ENCODE measurements at regions not wholly inside any gene's neighbourhood (a gene's known extent, or its start where the extent isn't known, plus 50 kb on each side); places are given as distances from the start of the nearest gene placed in this dataset.
"Not testable (repeated sequence)": the region's sequence is repeated elsewhere in the genome, so short reads cannot be mapped to it uniquely, and the experiment has no call there.

DNA sequence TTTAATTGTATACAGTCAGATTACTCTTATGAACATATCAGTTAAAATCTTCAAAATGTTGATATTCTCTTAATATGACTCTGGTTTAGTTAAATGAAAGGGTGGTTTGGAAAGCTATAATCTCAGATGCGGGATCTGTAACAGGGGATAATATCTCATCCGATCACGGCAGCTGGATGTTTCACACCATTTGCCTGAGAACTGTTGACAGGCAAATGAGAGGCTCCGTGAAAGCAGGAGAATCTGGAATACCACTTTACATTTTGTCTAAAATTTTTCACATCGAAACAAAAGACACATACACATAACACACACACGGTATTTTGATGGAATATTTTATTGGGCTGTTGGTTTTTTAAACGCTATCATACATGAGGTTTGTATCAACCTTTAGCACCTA, 518.6 kb upstream of the SLC39A10 start:
- no peaks in the 10 kb centered on the region for H4K20me1 ChIP-seq (ENCODE audit: insufficient read depth, low read length)
- H3K27ac ChIP-seq (ENCODE audit: low read depth in 1 of 2, low read length in 2 of 2): no peak overlapping the region
- Mint-ChIP-seq H3K4me1 (no peaks in the 10 kb centered on the region), H3K9me3 (peaks cover 0 to 7% (median 2%) of the 10 kb centered on the region in 7 donors), H3K36me3 (no peaks in the 10 kb centered on the region), H3K4me3 (no peak overlapping the region), H3K27ac (no peak overlapping the region), H3K27me3 (ENCODE audit: low read depth in 3 of 3) (no peaks in the 10 kb centered on the region)
- intact Hi-C loops (cut with micrococcal nuclease): no loop called here
- WGBS (ENCODE audit: insufficient coverage): 100% methylated on average over 2 of the region's 7 CpGs
- no peak overlapping the region for H3K4me2 ChIP-seq (replicated peaks; ENCODE audit: extremely low read depth, low read length, poor library complexity, severe bottlenecking)
- TF ChIP-seq, protein P1, sequence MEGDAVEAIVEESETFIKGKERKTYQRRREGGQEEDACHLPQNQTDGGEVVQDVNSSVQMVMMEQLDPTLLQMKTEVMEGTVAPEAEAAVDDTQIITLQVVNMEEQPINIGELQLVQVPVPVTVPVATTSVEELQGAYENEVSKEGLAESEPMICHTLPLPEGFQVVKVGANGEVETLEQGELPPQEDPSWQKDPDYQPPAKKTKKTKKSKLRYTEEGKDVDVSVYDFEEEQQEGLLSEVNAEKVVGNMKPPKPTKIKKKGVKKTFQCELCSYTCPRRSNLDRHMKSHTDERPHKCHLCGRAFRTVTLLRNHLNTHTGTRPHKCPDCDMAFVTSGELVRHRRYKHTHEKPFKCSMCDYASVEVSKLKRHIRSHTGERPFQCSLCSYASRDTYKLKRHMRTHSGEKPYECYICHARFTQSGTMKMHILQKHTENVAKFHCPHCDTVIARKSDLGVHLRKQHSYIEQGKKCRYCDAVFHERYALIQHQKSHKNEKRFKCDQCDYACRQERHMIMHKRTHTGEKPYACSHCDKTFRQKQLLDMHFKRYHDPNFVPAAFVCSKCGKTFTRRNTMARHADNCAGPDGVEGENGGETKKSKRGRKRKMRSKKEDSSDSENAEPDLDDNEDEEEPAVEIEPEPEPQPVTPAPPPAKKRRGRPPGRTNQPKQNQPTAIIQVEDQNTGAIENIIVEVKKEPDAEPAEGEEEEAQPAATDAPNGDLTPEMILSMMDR (IDR thresholded peaks at IDR 0.05): no peak
- no peak for DNase-seq
- H3K9ac ChIP-seq (ENCODE audit: insufficient read depth, low read length, poor library complexity, severe bottlenecking): no peak overlapping the region
- H3K4me1 ChIP-seq (ENCODE audit: control insufficient read depth in 1 of 2, insufficient read depth in 2 of 2, low read length in 2 of 2): no peaks in the 10 kb centered on the region
- H3K27me3 ChIP-seq (ENCODE audit: control insufficient read depth in 2 of 2, insufficient read depth in 2 of 2, low read length in 2 of 2): no peaks in the 10 kb centered on the region
- no peak overlapping the region for H3K4me3 ChIP-seq (replicated peaks in 1 of 3; ENCODE audit: low read depth in 2 of 3, low read length in 3 of 3)
- no peaks in the 10 kb centered on the region for H3K79me2 ChIP-seq (ENCODE audit: insufficient read depth, low read length)
- H3K36me3 ChIP-seq (replicated peaks in 1 of 2; ENCODE audit: control insufficient read depth in 1 of 2, insufficient read depth in 2 of 2, low read length in 2 of 2): no peaks in the 10 kb centered on the region
- H3K9me3 ChIP-seq (replicated peaks in 1 of 2; ENCODE audit: control insufficient read depth in 1 of 2, insufficient read depth in 1 of 2, low read length in 2 of 2): peaks cover 0 to 6% of the 10 kb centered on the region in 2 donors
- H2AFZ ChIP-seq (ENCODE audit: insufficient read depth, low read depth, low read length, poor library complexity, severe bottlenecking): no peak overlapping the region

DNA sequence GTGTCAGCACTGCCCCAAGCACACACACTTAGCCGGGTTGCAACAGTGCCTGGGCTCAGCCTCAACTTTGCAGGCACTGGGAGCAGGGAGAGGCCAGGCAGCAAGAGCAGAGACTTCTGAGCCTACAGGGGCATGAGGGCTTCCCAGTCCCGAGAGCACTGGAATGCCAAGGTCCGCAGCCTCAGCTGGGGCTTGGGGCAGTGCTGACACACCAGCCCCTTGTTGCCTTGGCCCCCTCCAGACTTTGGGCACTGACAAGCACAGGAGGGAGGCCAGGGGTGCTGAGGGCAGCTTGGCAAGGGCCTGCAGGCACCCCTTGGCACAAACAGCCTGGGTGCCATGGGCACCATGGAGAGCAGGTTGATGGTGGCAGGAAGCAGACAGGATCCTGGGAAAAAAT, 531.1 kb upstream of the SLC39A10 start:
- H3K9ac ChIP-seq (ENCODE audit: insufficient read depth, low read length, poor library complexity, severe bottlenecking); H3K4me3 Mint-ChIP-seq; H3K4me3 ChIP-seq (replicated peaks in 1 of 3; ENCODE audit: low read depth in 2 of 3, low read length in 3 of 3); H3K36me3 Mint-ChIP-seq; H3K4me2 ChIP-seq (replicated peaks; ENCODE audit: extremely low read depth, low read length, poor library complexity, severe bottlenecking); H3K36me3 ChIP-seq (replicated peaks in 1 of 2; ENCODE audit: control insufficient read depth in 1 of 2, insufficient read depth in 2 of 2, low read length in 2 of 2); H3K79me2 ChIP-seq (ENCODE audit: insufficient read depth, low read length); intact Hi-C loops (cut with micrococcal nuclease); H3K27ac Mint-ChIP-seq; H3K4me1 ChIP-seq (ENCODE audit: control insufficient read depth in 1 of 2, insufficient read depth in 2 of 2, low read length in 2 of 2); H3K27ac ChIP-seq (ENCODE audit: low read depth in 1 of 2, low read length in 2 of 2); H3K27me3 Mint-ChIP-seq (ENCODE audit: low read depth in 3 of 3); H4K20me1 ChIP-seq (ENCODE audit: insufficient read depth, low read length); H3K27me3 ChIP-seq (ENCODE audit: control insufficient read depth in 2 of 2, insufficient read depth in 2 of 2, low read length in 2 of 2); H2AFZ ChIP-seq (ENCODE audit: insufficient read depth, low read depth, low read length, poor library complexity, severe bottlenecking); H3K9me3 Mint-ChIP-seq; H3K4me1 Mint-ChIP-seq; DNase-seq: not testable (repeated sequence)
- WGBS (ENCODE audit: insufficient coverage): 97% methylated on average over 3 of the region's 3 CpGs
- peaks cover 0 to 16% of the 10 kb centered on the region in 2 donors for H3K9me3 ChIP-seq (replicated peaks in 1 of 2; ENCODE audit: control insufficient read depth in 1 of 2, insufficient read depth in 1 of 2, low read length in 2 of 2)

All from CD14-positive monocyte (primary cell).